ENCODE measurements at regions not wholly inside any gene's neighbourhood (a gene's known extent, or its start where the extent isn't known, plus 50 kb on each side); places are given as distances from the start of the nearest gene placed in this dataset.

DNA sequence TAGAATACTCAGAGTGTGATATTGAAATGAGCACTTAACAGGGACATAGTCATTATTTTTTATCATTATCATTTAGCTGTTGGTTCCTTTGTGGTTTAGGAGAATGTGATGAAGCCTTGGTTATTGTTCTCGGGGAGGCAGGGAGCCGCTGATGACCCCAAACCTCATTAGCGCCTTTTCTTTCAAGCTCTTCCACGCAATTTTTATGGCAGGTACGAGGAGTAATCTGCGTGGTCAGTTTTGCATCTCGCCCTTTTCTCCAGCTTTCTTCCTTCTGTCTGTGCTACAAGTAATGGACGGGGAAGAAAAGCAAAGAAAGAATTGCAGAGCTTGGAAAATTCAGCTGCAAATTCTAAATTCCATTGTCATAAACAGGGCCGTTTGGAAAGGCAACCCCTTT is 338.4 kb downstream of the GLRX3 start:
- H3K4me3 ChIP-seq (ENCODE audit: low read depth, low read length), result no peak overlapping the region
- ChIA-PET POLR2A (no interaction called here), CTCF (no interaction called here)
- DNase-seq (ENCODE audit: low read depth, low spot score), result no peak
- TF ChIP-seq, protein P1, sequence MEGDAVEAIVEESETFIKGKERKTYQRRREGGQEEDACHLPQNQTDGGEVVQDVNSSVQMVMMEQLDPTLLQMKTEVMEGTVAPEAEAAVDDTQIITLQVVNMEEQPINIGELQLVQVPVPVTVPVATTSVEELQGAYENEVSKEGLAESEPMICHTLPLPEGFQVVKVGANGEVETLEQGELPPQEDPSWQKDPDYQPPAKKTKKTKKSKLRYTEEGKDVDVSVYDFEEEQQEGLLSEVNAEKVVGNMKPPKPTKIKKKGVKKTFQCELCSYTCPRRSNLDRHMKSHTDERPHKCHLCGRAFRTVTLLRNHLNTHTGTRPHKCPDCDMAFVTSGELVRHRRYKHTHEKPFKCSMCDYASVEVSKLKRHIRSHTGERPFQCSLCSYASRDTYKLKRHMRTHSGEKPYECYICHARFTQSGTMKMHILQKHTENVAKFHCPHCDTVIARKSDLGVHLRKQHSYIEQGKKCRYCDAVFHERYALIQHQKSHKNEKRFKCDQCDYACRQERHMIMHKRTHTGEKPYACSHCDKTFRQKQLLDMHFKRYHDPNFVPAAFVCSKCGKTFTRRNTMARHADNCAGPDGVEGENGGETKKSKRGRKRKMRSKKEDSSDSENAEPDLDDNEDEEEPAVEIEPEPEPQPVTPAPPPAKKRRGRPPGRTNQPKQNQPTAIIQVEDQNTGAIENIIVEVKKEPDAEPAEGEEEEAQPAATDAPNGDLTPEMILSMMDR (IDR thresholded peaks at IDR 0.05; ENCODE audit: insufficient read depth, low read length, missing control alignments), result no peak

- no peak overlapping the region for H3K4me3 ChIP-seq (ENCODE audit: low read depth, low read length)
- TF ChIP-seq, protein P1 (IDR thresholded peaks at IDR 0.05; ENCODE audit: insufficient read depth, low read length, missing control alignments), result no peak
- CTCF ChIA-PET, result no interaction called here
Measured at GRCh38 chr10:130477360-130477759, 341.2 kb downstream of the GLRX3 start.

GRCh38 chr10:130479146-130479545 is 343.0 kb downstream of the GLRX3 start:
- DNase-seq (ENCODE audit: low read depth, low spot score), result no peak
- CTCF ChIA-PET, result no interaction called here
- no peak overlapping the region for H3K4me3 ChIP-seq (ENCODE audit: low read depth, low read length)
- TF ChIP-seq, protein P1 (IDR thresholded peaks at IDR 0.05; ENCODE audit: insufficient read depth, low read length, missing control alignments), result no peak
- POLR2A ChIA-PET, result no interaction called here

More at GRCh38 chr10:130477360-130477759, 341.2 kb downstream of the GLRX3 start:
- POLR2A ChIA-PET, result interaction anchor here (0.6 kb wide), 1 partner anchor 14 kb away, joined by 3 read pairs; no protein-coding TSS in a partner anchor
- DNase-seq (ENCODE audit: low read depth, low spot score), result no peak

GRCh38 chr10:130479926-130480325 is 343.7 kb downstream of the GLRX3 start:
- H3K4me3 ChIP-seq (ENCODE audit: low read depth, low read length), result no peak overlapping the region
- ChIA-PET POLR2A (no interaction called here), CTCF (no interaction called here)
- no peak for DNase-seq (ENCODE audit: low read depth, low spot score)
- TF ChIP-seq, protein P1 (IDR thresholded peaks at IDR 0.05; ENCODE audit: insufficient read depth, low read length, missing control alignments), result no peak

DNA sequence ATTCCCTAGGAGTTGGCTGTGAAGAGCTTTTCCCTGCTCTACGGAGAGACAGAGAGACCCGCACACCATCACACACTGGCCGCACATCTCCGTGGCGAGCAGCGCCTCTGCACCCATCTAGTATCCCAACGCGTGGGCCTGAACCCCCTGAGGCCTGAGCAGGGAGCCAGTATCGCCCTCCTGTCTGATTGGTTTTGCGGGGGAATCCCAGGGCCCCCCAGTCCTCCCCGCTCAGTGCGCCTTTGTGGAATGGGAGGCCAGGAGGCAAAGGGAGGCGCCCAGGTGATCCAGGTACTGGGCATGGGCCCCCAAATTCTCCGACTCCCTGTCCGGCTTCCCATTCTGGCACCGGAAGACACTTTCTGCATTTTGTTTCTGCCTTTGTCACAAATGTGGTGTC is 344.3 kb downstream of the GLRX3 start:
- ChIA-PET POLR2A (no interaction called here), CTCF (no interaction called here)
- TF ChIP-seq, protein P1 (IDR thresholded peaks at IDR 0.05; ENCODE audit: insufficient read depth, low read length, missing control alignments), result no peak
- H3K4me3 ChIP-seq (ENCODE audit: low read depth, low read length), result no peak overlapping the region
- no peak for DNase-seq (ENCODE audit: low read depth, low spot score)

GRCh38 chr10:130481076-130481930 is 345.1 kb downstream of the GLRX3 start:
- DNase-seq (ENCODE audit: low read depth, low spot score), result no peak
- no peak overlapping the region for H3K4me3 ChIP-seq (ENCODE audit: low read depth, low read length)
- TF ChIP-seq, protein P1 (IDR thresholded peaks at IDR 0.05; ENCODE audit: insufficient read depth, low read length, missing control alignments), result no peak
- POLR2A ChIA-PET, result no interaction called here
- CTCF ChIA-PET, result no interaction called here
